HFF-Myc (cell line): ENCODE measurements at regions not wholly inside any gene's neighbourhood (a gene's known extent, or its start where the extent isn't known, plus 50 kb on each side); places are given as distances from the start of the nearest gene placed in this dataset.
A peak's percentile ranks its signal among the peaks of the same experiment; 100 is the strongest.

Experiments used
- DNase-seq: peaks from one replicate; pipeline ENCODE4 v3.0.0-alpha.2; 2011; ENCODE audit warnings: low read depth; ENCODE audit errors: extremely low read depth
- H3K4me3 ChIP-seq: replicated peaks from 2 replicates; pipeline ENCODE4 v1.5.1; 2011; ENCODE audit warnings: low read depth, mild to moderate bottlenecking, control low read depth, low read length
- TF ChIP-seq, protein P1 (sequence below): IDR thresholded peaks from 2 replicates; pipeline ENCODE4 v1.5.1; 2012; ENCODE audit warnings: mild to moderate bottlenecking, low read depth, low read length, control low read depth; ENCODE audit errors: missing control alignments

DNA sequence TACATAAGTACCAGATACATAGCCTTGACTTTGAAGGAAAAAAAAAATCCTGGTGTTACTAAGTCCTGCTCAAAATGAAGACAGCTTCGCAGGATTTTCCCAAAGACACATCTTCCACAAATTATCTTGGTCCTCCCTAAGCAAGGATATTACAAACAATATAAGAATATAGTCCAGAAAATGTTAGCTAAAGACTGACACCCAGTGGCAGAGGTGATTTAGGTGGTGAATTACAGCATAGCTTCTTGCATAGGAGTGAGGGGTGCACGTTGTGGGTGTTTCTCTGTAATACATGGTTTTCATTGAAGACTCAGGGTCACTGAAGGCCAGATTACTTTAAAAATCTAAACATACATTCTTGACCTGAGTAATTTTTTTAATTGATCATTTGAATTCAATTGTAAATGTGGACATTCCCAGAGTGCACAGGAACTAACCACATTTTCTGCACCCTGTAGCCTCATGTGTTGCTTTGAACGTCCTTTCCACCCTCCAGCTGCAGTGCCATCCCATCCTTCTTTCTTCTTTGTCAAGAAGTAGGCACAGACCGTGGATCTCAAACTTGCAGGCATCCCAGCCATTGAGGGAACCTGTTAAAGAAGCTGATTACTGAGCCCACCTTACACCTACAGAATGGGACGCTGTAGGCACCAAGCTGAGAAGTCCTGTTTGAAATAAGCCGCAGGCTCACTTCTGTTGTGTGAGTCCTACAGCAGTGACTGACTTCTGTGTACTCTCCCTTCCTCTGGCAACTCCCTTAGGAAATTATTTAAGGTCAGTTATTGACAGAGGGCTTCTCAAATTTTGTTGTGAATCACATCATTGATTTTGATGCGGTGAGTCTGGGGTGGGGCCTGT, 102.6 kb downstream of the PERP start:
- DNase-seq = peak; percentile 10
- TF ChIP-seq, protein P1, sequence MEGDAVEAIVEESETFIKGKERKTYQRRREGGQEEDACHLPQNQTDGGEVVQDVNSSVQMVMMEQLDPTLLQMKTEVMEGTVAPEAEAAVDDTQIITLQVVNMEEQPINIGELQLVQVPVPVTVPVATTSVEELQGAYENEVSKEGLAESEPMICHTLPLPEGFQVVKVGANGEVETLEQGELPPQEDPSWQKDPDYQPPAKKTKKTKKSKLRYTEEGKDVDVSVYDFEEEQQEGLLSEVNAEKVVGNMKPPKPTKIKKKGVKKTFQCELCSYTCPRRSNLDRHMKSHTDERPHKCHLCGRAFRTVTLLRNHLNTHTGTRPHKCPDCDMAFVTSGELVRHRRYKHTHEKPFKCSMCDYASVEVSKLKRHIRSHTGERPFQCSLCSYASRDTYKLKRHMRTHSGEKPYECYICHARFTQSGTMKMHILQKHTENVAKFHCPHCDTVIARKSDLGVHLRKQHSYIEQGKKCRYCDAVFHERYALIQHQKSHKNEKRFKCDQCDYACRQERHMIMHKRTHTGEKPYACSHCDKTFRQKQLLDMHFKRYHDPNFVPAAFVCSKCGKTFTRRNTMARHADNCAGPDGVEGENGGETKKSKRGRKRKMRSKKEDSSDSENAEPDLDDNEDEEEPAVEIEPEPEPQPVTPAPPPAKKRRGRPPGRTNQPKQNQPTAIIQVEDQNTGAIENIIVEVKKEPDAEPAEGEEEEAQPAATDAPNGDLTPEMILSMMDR = peak; percentile 25

DNA sequence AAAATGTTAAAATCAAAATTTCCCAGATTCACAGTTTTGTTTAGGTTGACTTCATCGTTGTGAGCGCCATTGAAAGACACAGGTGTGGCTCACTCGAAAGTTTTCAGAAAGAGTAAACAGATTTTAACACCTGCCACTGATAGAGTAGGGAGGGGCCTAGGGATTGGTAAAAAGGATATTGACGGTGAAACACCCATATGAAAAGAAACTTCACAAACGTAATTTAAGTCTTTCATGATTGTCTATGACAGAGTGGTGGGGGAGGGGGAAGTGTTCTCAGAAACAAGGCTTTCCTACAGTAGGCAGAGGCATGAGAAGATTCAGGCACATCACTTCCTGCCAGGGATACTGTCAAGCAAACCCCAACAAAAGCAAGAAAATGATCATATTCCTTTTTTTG, 101.4 kb downstream of the PERP start:
- TF ChIP-seq, protein P1 = no peak
- DNase-seq = no peak
- no peak overlapping the region for H3K4me3 ChIP-seq

More for the DNA sequence above, 102.6 kb downstream of the PERP start:
- H3K4me3 ChIP-seq = no peak overlapping the region

DNA sequence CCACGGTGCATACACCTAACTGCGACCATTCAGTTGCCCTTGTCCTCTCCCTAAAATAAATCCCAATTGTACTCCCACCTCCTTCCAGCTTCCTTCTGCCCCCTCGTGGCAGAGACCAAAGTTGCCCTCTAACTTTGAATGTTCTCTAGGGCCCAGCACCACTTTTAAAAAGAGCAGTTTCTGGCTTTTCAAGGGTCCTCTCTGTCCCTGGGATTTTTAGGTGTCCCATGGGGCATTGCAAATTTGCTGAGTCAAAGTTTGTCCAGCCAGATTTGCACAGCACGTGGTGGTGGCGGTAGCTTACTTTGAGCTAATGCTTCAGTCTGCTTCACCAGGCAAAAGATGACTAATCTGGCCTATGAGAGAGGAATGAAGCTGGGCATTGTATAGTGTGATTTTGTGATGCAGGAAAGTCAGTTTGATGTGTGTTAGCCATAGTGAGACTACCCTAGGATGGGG, 100.2 kb downstream of the PERP start:
- DNase-seq = no peak

DNA sequence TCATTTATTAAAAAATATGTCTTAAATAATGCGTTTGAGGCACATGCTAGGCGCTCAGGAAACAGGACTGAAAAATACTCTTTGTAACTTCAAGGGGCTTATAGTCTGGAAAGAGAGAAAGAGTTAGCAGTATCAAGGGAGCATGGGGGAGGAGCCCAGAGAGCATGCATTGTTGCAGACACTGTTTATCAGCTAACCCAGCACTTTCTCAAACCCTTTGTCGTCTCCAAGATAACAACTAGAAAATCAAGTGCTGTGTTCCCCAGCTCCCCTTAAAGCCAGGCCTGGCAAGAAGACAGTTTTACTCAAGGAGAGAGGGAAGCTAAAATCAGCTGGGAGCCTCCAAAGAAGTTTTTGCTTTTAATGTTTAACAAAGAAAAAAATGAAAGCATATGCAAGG, 98.4 kb downstream of the PERP start:
- TF ChIP-seq, protein P1 = no peak
- DNase-seq = no peak

More for the DNA sequence above, 100.2 kb downstream of the PERP start:
- TF ChIP-seq, protein P1 = peak; percentile 72
- H3K4me3 ChIP-seq = no peak overlapping the region

DNA sequence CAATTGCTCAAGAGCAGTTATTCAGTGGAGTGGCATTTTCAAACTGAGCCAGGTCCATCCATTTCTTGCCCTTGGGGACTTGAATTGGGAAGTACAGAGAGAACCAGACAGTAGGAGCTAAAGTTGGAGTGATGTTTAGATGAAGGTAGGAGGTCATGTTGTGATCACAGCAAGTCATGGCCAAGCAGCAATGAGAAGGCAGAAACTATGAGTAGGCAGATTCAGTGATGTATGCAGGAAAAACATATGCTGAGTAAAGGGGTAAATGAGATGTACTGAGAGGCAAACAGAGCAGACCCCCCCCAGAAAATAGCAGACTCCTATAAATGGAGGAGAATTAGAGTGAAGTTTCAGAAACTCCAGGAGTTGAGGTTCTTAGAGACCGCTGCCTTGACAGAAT, 95.8 kb downstream of the PERP start:
- no peak for DNase-seq
- TF ChIP-seq, protein P1 = no peak
- no peak overlapping the region for H3K4me3 ChIP-seq

More for the DNA sequence above, 98.4 kb downstream of the PERP start:
- no peak overlapping the region for H3K4me3 ChIP-seq

DNA sequence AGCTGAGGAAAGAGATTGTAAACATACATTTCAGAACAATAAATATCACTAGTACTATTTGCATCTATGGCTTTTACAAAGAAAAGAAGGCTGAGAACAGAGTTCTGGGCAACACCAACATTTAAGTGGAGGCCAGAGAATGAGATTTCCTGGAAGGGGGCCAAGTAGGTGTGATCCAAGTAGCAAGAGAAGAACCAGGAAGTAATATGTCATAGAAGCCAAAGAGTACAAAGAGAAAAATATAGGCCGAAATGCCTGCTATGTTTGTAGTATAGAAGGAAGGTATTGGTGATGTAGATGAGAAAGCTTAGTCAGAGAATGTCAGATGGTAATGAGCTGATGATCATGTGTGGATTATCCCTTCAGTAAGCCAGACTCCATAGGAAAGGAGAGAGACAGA, 94.5 kb downstream of the PERP start:
- H3K4me3 ChIP-seq = no peak overlapping the region
- TF ChIP-seq, protein P1 = no peak
- DNase-seq = no peak

DNA sequence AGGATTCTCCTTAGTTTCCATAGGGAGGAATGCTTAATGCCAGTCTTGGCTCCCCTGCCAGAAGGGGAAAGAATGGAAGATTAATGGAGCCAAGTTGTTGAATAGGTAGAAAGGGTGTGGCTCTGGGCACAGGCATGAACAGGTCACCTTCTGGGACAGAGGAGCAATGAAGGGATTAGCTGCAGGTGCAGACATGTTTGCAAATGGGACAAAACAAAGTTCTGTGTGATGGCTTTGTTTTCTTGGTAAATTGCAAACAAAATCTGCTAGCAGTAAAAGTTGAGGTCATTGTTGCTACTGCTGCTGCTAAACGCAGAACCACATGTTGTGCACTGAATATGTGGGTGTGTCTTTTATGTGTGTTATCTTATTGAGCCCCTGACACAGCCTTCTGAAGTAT, 93.3 kb downstream of the PERP start:
- no peak for DNase-seq
- H3K4me3 ChIP-seq = no peak overlapping the region
- TF ChIP-seq, protein P1 = no peak
